NCI-H1694 (cell line): ENCODE measurements at regions not wholly inside any gene's neighbourhood (a gene's known extent, or its start where the extent isn't known, plus 50 kb on each side); places are given as distances from the start of the nearest gene placed in this dataset.
"Not testable (repeated sequence)": the region's sequence is repeated elsewhere in the genome, so short reads cannot be mapped to it uniquely, and the experiment has no call there.

Experiments
- DNase-seq: peaks from one replicate; lab custom pipeline; 2025; lab: John Stamatoyannopoulos, UW

DNA sequence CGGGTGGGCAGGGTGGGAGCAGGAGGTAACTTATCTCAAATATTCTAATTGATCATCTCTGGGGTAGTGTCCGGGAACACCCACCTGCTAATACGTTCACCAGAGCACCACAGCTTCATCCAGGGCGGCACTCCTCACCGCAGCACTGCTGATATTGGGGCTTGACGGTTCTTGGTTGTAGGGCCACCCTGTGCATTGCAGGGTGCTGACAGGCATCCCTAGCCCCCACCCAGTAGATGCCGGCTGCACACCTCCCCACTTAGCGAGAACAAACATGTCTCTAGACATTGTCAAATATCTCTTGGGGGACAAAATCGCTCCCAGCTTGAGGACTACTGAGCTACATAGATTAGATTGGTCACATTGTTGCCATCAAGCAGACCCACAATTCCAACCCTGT is 73.9 kb upstream of the WASF3 start:
- DNase-seq: no peak

DNA sequence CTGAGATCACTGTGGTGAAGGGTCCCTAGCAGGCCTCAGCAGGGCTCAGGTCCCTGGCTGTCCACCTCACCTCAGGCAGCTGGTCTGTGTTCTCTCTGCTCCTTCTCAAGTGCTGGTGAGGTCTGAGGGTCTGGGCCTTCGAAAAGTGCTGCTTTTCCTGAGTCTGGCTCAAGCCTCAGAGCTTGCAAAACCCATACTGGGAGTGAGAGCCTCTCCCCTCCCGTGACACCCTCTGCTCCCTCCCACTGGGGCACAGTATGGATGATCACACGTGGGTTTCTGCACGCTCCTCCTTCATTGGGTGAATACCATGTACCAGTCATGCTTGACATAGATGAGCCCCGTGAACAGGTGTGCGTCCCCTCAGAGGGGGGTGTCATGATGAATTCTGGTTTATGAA is 73.3 kb upstream of the WASF3 start:
- DNase-seq: no peak

DNA sequence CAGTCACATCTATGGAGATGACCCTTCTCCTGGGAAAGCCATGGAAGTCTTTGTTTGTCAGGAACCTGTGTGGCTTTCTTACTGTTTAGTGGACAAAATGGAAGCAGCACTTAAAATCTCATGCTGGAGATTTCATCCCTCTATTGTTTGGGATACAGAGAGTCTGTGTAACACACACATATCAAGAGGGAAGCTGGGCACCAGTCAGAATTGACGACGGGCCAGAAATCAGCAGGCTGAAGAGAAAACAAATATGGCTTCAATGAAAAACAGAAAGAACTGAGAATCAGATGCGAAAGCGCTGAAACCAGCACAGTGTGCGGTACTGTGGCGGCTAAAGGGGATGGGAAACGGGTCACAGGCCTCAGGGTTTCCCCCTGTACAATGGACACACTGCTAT is 72.2 kb upstream of the WASF3 start:
- DNase-seq: no peak

DNA sequence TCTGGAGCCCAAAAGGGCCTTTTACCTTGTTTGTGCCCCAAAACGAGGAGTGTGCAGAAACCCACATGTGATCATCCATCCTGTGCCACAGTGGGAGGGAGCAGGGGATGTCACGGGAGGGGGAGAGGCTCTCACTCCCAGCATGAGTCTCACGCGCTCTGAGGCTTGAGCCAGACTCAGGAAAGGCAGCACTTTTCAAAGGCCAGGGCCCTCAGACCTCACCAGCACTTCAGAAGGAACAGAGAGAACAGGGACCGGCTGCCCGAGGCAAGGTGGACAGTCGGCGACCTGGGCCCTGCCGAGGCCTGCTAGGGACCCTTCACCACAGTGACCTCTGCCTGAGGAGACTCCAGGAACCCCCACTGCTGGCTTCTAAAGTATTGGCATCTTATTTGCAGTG is 71.7 kb upstream of the WASF3 start:
- no peak for DNase-seq

DNA sequence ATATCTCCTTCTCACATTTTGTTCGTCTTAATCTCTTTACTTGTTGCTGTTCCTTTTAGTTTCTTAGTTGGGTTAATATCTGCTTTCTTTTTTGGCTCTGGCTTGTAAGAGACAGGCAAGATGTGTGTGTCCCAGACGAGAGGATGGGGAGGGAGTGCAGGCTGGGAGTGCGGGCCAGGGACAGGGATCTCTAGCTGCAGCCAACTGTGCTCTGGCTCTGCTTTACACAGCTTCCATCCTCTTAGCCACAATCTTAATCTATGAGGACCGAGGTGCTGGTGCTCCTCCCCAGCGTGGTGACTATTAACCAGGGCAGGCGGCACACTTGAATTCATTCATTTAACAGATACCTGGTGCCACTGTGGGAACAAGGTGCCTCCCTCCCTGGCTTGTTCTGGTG is 70.9 kb upstream of the WASF3 start:
- DNase-seq: no peak

DNA sequence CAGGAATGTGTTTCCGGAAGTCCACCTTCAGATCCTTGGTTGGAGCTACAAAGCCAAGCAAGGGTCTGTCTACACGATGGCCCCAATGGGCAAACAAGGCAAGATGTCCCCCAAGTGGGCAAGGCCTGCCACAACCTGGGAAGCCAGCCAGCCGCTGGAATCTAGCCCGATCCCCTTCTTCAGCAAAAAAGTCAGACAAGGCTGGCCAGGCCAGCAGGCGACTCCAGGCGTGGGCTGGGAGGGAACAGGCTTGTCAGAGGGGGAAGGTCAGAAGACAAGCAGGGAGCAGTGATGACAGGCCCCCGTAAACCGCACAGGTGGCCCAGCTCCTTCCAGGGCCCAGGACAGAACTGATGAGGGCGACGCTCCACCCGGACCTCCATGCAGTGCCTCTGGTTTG is 69.7 kb upstream of the WASF3 start:
- DNase-seq: no peak

DNA sequence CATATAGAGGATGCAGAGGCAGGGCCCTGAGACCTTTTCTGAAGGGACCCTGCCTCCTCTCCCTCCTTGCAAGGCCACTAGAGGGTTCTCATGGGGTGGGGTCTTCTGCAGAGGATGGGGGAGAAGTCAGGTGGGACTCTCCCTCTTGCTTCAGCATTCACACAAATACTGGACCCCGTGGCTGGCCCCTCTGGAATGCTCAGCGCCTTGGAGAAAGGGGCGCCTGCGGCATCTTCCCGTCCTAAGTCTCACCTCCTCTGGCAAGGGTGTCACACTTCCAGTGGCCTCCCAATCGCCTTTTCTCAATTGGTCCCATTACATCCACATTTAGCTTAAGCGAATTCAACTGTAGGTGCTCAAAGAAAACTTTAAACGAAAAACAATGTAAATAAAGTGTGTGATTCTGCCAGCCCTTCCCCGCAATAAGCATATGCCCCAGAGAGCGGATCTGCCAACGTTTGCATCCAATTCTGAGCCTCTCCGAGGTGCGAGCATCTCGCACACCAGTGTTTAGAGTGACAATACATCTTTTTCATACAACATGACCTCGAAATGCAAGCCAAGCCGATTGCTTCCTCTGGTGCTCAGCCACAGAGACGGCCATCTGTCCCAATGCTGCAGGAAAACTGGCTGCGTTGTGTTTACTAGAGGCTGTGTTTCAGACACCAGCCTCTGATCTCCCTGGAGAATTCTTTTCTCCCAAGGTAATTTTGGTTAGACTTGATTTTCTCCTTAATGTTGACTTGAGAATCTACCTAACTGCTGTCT is 69.1 kb upstream of the WASF3 start:
- peak; percentile 65 for DNase-seq

DNA sequence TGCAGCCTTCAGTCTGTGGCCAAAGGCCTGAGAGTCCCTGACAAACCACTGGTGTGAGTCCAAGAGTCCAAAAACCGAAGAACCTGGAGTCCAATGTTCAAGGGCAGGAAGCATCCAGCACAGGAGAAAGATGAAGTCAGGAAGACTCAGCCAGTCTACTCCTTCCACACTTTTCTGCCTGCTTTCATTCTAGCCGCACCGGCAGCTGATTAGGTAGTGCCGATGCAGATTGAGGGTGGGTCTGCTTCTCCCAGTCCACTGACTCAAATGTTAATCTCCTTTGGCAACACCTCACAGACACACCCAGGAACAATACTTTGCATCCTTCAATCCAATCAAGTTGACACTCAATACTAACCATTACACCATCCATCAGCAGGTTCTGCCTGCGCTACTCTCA is 65.2 kb upstream of the WASF3 start:
- DNase-seq: not testable (repeated sequence)

DNA sequence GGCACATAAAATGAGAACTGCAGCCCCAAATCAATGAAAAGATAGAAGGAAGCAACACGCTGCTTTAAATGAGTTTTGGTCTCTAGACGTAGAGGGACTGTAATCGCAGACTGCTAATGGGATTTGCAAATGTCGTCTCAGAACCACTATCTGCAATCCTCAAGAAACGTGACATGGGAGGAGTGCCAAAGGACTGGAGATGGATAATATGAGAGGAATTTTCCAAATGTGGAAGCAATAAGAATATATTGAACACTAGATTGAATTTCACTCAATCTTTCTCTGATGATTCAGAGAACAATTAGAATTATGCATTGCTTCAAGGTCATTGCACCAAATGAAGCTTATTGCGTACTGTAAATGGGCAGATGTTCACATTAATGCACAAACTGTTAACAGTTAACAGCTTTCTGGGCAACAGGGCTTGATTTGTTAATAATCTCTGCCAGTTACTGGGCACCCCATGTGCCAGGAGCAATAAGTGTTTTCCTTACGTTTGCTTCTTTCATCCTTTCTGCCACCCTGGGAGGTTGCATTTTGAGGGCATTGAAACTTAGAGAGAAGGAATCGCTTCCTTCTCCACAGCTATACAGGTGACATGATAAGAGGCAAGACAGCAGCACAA is 62.8 kb upstream of the WASF3 start:
- DNase-seq: peak; percentile 27

DNA sequence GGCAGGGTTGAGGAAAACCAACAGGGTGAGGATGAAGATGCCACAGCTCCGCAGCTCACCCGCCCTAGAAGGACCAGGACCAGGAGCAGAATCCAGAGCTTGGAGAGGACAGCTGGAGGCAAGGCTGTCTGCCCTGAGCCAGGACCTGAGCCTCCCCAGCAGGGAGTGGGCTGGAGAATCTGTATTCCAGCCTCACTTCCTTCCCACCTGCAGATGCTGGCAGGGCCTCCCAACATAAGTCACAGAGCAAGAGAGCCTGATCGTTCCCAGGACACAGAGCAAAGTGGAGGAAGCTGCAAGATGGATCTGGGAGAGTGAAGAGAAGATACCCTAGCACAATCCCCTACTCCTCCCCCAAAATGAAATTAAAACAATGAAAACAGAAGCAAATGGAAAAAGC is 61.7 kb upstream of the WASF3 start:
- no peak for DNase-seq

DNA sequence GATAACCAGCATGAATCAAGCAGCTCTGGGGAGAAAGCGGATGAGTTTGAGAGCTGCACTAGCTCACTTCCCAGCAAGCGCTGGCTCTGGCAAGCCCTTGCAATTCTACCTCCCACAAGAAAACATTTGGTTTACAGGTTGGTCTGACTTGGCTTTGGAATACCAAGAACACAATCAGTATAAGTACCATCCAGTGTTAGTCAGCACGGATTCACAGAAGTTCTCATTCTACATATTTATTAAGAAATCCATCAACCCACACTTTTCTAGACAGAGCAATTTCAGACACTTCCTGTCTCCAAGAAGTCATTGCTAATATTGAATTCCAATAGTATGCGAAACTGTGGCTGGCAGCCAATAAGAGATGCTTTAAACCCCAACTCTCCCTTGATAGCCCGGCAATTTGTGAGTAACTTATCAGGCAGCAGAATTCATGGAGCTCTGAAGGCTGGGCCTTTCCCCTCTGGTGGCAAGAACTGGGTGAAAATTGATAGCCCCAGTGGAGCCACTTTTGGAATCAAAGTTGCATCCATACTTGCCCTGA is 59.4 kb upstream of the WASF3 start:
- no peak for DNase-seq

DNA sequence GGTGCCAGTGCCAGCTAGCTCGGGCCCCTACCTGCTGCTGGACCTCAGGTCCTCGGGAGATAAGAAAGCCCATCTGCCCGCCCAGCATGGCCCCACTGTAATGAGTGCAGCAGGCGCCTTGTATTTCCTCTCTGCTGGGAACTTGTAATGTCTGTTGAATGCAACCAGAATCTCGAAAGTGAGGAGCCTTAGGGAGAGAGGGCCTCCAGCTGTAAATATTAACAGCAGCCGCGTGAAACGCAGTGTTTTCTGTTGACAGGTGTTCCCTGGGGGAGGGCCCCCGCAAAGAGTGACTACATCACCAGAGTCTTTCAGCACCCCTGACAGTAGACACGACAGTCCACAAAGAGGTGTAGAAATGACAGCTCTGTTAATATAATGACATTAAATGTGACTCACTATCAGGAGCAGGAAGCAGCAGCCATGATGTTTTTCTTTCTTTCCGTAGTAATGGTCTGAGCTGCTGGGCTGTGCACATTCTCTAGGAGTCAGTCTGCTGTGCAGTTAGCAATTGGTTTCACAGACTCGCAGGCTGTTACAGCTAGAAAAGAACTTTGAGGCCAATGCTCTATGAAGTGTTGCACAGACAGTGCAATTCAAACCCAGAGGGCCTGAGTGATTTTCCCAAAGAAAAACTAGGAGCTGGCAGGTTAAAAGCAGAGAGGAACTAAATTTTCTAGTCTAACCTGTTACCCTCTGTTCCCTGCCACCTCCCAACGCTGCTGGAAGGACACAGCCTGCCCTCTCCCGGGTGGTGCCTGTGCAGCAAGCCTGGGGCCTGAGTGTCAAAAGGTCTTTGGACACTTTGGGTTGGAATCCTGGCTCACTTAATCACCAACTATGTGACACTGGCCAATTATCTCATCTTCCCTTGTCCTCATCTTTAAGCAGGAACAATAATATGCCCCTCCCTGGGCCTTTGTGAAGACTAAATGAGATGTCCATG is 58.6 kb upstream of the WASF3 start:
- no peak for DNase-seq

DNA sequence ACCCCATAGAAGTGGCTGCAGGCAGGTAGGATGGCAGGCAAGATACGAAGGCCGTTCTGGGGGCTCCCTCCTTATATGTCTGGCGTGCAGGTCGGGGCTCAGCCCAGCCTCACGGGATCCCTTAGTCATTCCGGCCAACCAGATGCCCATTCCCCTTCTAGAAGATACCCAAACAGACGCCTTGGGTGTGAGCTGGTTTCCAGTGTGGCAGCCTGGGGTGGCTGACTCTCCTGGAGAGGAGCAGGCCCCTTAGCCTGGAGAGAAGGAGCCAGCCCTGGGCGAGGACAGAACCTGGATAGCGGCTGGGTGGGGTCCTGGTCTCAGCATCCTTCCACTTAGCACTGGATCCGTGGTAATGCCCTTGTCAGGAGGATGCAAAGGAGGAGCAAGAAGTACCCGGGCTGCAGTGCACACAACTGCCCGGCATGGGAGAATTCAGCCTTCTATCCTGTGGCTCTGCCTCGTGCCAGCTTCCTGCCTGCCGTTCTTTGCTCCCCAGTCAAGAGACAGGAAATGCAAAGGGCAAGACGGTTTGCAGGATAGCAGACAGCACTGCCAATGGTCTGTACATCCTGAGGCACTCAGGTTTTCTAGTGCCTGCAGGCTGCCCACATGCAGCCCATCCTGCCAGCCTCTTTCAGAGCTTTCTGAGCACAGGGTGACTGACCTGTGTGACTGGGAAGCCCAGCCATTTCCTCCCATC is 56.7 kb upstream of the WASF3 start:
- no peak for DNase-seq

DNA sequence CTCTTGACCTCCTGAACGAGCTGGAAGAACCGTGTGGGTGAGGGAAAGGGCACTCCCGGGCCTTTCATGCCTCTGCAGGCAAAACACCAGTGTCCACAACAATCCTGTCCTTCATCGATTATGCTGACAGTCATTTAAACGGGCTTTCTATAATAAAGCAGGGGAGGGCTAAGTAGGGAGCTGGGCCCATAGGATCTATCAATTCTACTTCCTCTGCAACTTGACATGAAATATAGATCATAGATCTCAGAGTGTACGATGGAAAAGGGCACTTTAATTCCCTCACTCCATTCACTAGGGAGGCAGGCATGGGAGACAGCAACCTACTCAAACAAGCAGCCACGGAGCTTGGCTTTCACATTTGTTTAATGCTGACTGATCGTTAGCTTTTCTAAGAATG is 55.8 kb upstream of the WASF3 start:
- DNase-seq: no peak

DNA sequence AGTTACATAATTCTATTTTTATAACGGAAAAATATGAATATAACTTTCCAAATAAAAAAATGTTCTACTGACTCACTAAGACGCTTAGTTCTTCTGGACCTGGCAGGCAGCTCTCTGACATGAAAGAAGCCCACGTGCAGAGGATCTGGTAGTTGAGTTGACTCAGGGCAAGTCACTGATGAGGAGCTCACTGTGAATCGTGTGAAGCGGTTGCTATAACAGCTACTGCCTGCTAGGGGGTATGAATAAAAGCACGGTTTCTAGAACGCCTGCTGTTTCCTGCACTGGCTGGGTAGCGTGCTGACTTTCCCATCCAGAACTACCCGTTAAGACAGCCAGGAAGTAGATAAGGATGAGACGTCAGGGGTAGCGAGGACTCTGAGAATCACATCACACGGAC is 54.7 kb upstream of the WASF3 start:
- DNase-seq: no peak

DNA sequence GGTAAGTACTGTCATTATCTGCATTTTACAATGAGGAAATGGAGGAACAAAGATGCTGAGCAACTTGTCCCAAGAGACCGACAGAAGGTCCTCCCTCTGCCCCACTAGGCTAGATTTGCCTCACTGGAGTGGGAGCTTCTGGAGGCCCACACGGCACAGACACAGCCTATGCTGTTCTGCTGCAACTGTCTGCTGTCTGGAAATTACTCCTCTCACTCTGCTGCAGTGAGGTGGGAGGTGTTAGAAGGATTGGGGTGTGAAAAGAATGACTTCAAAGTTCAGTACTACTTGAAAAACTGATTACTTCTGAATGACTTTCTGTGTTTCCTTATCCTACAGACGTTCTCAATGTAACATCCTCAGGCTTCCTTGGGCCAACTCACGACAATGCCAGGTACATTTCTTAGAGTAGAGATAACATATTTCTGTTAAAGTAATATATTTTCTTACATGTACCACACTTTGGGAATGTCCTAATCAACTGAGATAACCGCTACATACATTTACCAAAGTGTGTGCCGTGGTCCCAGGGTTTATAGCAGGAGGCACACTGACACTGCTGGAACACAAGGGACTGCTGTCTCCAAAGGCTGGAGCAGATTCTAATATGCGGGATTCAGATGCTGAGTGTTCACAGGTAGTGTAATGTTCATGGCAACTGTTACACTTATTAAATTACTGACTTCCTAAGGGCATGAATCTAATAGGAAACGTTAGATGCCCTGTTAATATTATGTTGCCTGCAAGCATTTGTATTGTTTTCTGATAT is 53.5 kb upstream of the WASF3 start:
- no peak for DNase-seq
